ENCODE measurements at regions not wholly inside any gene's neighbourhood (a gene's known extent, or its start where the extent isn't known, plus 50 kb on each side); places are given as distances from the start of the nearest gene placed in this dataset.
A peak's percentile ranks its signal among the peaks of the same experiment; 100 is the strongest.

- peak; percentile 47 for ATAC-seq
- H3K79me2 ChIP-seq (replicated peaks; ENCODE audit: insufficient read depth) = no peaks in the 10 kb centered on the region
- no peak overlapping the region for H3K4me2 ChIP-seq
- no peak for DNase-seq (ENCODE audit: low spot score)
- H3F3A ChIP-seq (replicated peaks; ENCODE audit: low read depth) = no peaks in the 10 kb centered on the region
- Mint-ChIP-seq H3K27ac (no peak overlapping the region), H3K4me3 (no peak overlapping the region), H3K36me3 (ENCODE audit: low read depth) (no peaks in the 10 kb centered on the region), H3K4me1 (peaks cover 3% of the 10 kb centered on the region; the same call in 2 of the 3 replicates), H3K27me3 (ENCODE audit: insufficient read depth, low read depth, poor library complexity) (peaks cover 1% of the 10 kb centered on the region), H3K9me3 (no peaks in the 10 kb centered on the region; the same call in 2 of the 3 replicates)
- no peak overlapping the region for H3K4me3 ChIP-seq
- no peaks in the 10 kb centered on the region; the same call in none of the 2 replicates for H3K4me1 ChIP-seq (ENCODE audit: insufficient read depth)
- no peaks in the 10 kb centered on the region for H3K9me2 ChIP-seq (ENCODE audit: insufficient read depth)
- H3K27me3 ChIP-seq (ENCODE audit: insufficient read depth) = no peaks in the 10 kb centered on the region
- no peaks in the 10 kb centered on the region for H4K20me1 ChIP-seq (replicated peaks; ENCODE audit: insufficient read depth)
- H2AFZ ChIP-seq = no peak overlapping the region
- H3K27ac ChIP-seq (ENCODE audit: low read depth) = no peak overlapping the region
- H3K36me3 ChIP-seq (ENCODE audit: insufficient read depth) = no peaks in the 10 kb centered on the region
- TF ChIP-seq STAT1 (IDR thresholded peaks at IDR 0.05; ENCODE audit: unreplicated experiment) (no peak), EZH2phosphoT487 (IDR thresholded peaks at IDR 0.05; ENCODE audit: unreplicated experiment) (no peak), JUNB (IDR thresholded peaks at IDR 0.05; ENCODE audit: unreplicated experiment) (no peak), POLR2AphosphoS5 (IDR thresholded peaks at IDR 0.05; ENCODE audit: low read depth) (no peak), REST (IDR thresholded peaks at IDR 0.05; ENCODE audit: unreplicated experiment) (no peak), CTCF (conservative IDR thresholded peaks at IDR 0.05; ENCODE audit: low read depth in 2 of 2) (no peak), ZNF114 (CRISPR knock-in tag; IDR thresholded peaks at IDR 0.05) (no peak), EZH2 (IDR thresholded peaks at IDR 0.05; ENCODE audit: low read depth, unreplicated experiment) (no peak), ETS1 (IDR thresholded peaks at IDR 0.05) (no peak), NANOG (IDR thresholded peaks at IDR 0.05; ENCODE audit: borderline replicate concordance) (no peak), CREB1 (CRISPR knock-in tag; IDR thresholded peaks at IDR 0.05; ENCODE audit: low read depth) (no peak), ZNF462 (CRISPR knock-in tag; IDR thresholded peaks at IDR 0.05) (no peak), ZNF331 (CRISPR knock-in tag; IDR thresholded peaks at IDR 0.05; ENCODE audit: low read depth) (no peak)
Observed at GRCh38 chr20:23282546-23282945, 68.0 kb upstream of the NXT1 start.
